ENCODE measurements at regions not wholly inside any gene's neighbourhood (a gene's known extent, or its start where the extent isn't known, plus 50 kb on each side); places are given as distances from the start of the nearest gene placed in this dataset.

- no peak for TF ChIP-seq MAX (IDR thresholded peaks at IDR 0.05)
- peak in 1 of 3 experiments; percentile 9; a peak in 1 of 6 replicates for TF ChIP-seq CTCF (IDR thresholded peaks at IDR 0.05 in 2 of 3, conservative IDR thresholded peaks at IDR 0.05 in 1 of 3; ENCODE audit: borderline replicate concordance in 1 of 3, insufficient read depth in 1 of 3, low read depth in 2 of 3, low read length in 2 of 3)
- no peak; the same call in 1 of the 2 replicates for TF ChIP-seq RAD21 (IDR thresholded peaks at IDR 0.05; ENCODE audit: low read depth)
- no peak for TF ChIP-seq SP1 (IDR thresholded peaks at IDR 0.05; ENCODE audit: low read depth)
These were observed 185.3 kb upstream of the MIR17HG start for GRCh38 chr13:91162180-91162579.

Data from HCT116 (cell line).